GM19023 (cell line): ENCODE measurements at regions not wholly inside any gene's neighbourhood (a gene's known extent, or its start where the extent isn't known, plus 50 kb on each side); places are given as distances from the start of the nearest gene placed in this dataset.

Experiments used
- ATAC-seq: cut with Tn5 transposase; IDR thresholded peaks from one replicate; pipeline ENCODE4 v1.9.1; 2021; ENCODE audit warnings: mild to moderate bottlenecking, moderate library complexity; ENCODE audit not compliant: unreplicated experiment

GRCh38 chr9:108316066-108316465 is 539.7 kb downstream of the ACTL7B start:
- no peak for ATAC-seq

GRCh38 chr9:108311745-108312144 is 544.0 kb downstream of the ACTL7B start:
- no peak for ATAC-seq

GRCh38 chr9:108310202-108310601 is 545.6 kb downstream of the ACTL7B start:
- no peak for ATAC-seq

- ATAC-seq, result no peak
Measured at GRCh38 chr9:108300306-108301287, 555.2 kb downstream of the ACTL7B start.

DNA sequence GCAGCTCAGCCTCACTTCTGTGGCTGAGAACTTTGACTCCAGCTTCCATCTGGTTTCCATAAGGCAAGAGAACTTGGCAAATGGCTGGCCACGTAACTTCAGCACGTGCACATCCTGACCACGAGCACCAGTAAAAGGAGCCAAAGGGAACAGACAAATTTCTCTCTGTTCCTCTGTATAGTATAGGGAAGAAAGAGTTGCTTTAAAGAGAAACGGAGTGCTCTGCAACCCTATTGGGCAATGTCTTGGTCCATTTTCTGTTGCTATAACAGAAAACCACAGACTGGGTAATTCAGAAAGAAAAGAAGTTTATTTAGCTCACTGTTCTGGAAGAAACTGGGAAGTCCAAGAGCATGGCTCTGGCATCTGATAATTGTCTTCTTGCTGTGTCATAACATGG is 558.7 kb downstream of the ACTL7B start:
- ATAC-seq, result no peak

GRCh38 chr9:108296056-108296455 is 559.7 kb downstream of the ACTL7B start:
- ATAC-seq, result no peak

GRCh38 chr9:108291586-108291932 is 564.2 kb downstream of the ACTL7B start:
- no peak for ATAC-seq

GRCh38 chr9:108290839-108291585 is 564.8 kb downstream of the ACTL7B start:
- no peak for ATAC-seq

GRCh38 chr9:108286638-108287206 is 569.1 kb downstream of the ACTL7B start:
- ATAC-seq, result no peak

- ATAC-seq, result no peak
Measured at GRCh38 chr9:108283696-108284095, 572.1 kb downstream of the ACTL7B start.

DNA sequence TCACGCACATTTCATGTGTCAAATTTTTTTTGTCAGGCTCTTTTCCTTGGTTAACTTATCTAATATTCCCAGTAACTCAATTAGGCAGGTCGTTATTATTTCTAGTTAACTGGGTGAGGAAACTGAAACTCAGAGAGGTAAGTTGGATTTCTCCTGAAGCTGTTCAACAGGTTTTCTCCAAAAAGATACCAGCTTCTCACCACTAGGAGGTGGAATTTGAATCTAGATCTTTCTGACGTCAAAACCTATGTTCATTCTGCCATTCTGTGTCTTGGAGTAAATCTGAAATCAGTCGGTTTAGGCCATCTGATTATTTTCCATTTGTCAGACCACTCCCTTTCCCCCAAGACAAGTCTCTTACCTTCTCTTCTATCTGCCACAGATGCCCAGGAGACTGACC is 572.9 kb downstream of the ACTL7B start:
- ATAC-seq, result no peak

DNA sequence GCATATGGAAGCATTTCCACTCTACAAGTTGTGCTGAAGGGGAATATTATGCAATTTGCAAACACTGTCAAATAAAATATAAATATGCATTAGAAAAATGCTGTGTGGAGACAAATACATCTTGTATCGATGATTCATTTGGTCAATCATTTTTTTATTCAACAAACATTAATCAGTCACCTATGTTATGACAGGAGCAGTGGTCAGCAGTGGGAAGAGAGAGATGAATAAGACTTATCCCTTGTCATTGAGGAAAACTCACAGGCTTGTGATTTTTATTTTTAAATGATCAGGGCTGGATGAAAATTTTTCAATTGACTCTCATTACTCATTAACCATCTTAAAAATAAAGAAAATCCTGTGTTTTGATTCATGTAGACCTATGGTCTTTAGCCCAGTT is 574.1 kb downstream of the ACTL7B start:
- no peak for ATAC-seq

GRCh38 chr9:108278341-108278740 is 577.4 kb downstream of the ACTL7B start:
- no peak for ATAC-seq

- no peak for ATAC-seq
Measured at GRCh38 chr9:108277216-108277615, 578.6 kb downstream of the ACTL7B start.

DNA sequence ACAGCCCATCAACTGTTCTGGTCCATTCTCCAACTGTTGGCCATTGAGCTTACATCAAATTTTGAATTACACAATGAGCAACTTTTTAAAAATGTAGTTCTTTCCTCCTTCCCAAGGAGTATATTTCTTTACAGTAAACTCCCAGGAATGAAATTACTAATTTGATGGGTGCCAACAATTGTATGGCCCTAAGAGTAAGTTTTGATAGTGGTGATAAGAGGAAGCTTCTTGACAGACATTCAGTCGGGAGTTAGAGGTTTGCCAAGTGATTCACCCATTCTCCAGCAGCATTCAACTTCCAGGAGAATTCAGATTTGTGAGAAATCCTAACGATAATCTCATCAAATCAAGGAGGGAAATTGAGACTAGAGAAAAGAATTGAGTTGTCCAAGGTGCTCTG is 579.9 kb downstream of the ACTL7B start:
- ATAC-seq, result no peak

DNA sequence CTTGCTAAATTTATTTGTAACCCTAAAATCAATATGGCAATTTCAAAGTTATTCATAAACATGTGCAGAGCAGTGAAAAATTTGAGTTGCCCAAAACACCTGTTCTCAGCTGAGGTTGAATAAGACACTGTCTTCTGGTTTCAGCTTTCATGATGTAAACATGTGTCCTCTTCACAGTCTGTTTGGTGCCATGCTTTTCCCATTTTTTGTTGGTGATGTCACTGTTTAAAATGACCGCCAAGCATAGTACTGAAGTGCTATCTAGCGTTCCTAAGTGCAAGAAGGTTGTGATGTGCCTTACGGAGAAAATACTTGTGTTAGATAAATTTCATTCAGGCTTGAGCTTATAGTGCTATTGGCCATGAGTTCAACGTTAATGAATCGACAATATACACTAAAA is 580.8 kb downstream of the ACTL7B start:
- no peak for ATAC-seq

DNA sequence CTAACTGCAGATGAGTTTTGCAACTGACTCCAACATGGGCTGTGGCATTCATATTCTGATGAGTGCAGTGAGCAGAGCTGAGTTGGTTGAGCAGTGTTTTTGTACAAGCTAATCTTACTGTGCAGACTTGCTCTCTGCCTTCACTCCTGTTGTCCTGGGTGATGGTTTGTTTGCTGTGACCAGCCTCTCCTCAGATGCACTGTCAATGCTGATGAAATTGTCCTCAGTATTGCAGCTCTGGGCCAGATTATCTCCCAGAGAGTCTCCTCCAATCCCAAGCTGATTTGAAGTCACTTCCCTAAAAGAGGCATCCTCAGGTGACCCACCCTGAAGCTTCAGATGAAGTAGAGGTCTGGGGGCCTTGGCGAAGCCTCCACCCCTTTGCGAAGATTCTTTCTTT is 581.8 kb downstream of the ACTL7B start:
- no peak for ATAC-seq

GRCh38 chr9:108272349-108272899 is 583.4 kb downstream of the ACTL7B start:
- no peak for ATAC-seq

GRCh38 chr9:108271646-108272348 is 584.0 kb downstream of the ACTL7B start:
- no peak for ATAC-seq

- no peak for ATAC-seq
Measured at GRCh38 chr9:108271236-108271635, 584.5 kb downstream of the ACTL7B start.

DNA sequence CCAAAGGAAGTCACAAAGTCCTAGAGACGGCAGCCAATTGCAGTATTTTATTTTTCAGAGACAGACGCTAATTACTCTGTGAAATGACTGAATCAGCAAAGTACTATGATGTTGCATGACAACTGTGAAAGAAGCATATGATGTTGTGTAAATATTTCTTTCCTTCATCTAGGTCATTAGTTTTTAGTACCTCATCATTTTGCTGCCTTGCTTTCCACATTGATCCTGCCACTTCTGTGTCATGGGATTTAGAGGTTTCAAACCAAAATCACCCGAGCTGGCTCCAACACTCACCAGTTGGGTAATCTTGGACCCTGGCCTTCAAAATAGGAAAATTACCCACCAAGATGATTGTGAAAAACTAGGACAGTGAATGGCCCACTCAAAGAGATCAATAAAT is 585.2 kb downstream of the ACTL7B start:
- no peak for ATAC-seq
